ENCODE measurements at regions not wholly inside any gene's neighbourhood (a gene's known extent, or its start where the extent isn't known, plus 50 kb on each side); places are given as distances from the start of the nearest gene placed in this dataset.

DNA sequence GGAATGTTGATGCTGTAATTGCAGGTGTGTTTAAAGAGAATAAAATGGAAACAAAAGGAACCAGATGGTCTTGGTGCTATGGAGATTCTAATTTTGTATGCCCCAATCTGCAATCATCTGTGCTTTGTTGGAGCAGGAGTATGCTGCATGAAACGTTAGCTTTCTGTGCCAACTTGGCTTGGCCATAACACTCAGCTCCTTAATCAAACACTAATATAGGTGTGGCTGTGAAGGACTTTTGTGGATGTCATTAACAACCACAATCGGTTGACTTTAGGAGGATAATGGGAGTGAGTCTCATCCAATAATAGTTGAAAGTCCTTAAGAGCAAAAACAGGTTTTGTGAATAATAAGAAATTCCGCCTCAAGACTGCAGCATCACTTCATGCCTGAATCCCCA lies 399.2 kb downstream of the NLGN4X start:
- DNase-seq (ENCODE audit: low spot score): no peak

DNA sequence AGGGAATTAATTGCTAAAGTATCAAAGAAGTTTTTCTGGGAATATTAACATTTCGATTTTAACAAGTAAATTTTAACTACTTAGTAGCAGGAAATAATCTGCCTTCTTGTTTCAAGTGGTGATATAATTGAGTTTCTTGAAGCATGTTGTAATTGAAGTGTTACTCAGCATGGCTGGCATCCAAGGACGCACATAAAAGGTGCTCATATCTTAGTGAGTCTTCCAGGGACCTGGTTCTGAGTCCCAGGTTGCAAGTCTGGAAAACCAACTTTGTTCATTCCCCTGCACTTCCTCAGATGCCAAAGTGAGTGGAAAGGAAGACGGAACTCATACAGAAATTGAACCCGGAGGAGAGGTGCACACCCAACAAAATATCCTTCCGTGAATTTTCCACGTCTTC lies 399.6 kb downstream of the NLGN4X start:
- DNase-seq (ENCODE audit: low spot score): no peak

DNA sequence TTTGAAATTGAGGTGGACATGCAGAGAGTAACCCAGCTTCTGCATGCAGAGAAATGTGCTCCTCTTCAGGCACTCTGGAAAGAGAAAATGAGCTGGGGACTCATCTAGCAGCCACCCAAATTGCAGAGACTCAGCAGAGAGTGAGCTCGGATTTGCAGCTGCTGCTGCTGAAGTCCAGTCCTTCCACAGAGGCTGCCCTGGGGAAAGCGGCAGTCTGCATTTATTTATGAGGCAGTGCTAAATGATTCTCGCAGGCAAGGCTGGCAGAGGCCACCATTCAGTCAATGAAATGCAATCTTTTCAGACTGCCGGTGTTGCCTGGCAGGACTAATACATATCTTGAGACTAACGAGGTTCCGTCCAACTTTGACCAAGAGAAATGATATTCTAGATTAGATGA lies 404.8 kb downstream of the NLGN4X start:
- DNase-seq (ENCODE audit: low spot score): no peak

DNA sequence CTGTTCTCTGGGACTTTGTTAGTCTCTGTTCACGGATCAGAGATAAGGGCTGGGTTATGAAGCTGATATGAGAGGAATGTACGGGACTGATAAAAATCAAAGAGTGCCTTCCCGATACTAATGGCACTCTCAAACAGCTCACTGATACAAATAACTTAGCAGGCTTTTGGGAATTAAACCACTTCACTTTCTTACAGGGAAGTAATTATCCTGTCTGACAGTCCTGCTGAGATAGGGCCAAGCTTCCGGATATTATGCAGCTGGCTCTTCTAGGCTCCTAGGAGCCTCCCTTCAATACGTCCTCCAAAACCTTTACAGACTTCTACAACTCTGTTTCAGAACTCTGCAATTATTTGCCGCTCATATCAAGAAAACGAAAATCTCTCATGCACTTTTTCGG lies 418.0 kb downstream of the NLGN4X start:
- no peak for DNase-seq (ENCODE audit: low spot score)

DNA sequence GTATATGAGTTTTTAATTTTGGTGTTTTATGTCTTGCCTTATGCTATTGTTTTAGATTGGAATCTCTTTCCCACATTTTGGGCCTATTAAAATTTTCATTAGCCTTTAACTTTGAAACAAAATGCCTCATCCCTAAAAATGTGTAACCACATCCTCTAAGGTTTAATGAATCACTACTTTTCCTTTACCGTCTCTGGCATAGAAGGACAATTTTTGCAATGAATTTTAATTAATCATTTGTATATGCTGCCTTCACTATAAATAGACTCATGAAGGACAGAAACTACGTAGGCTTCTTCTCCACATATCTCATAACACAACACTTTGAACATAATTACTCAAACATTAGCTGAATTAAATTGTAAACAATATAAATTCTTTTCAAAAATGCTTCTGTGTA lies 421.5 kb downstream of the NLGN4X start:
- no peak for DNase-seq (ENCODE audit: low spot score)

DNA sequence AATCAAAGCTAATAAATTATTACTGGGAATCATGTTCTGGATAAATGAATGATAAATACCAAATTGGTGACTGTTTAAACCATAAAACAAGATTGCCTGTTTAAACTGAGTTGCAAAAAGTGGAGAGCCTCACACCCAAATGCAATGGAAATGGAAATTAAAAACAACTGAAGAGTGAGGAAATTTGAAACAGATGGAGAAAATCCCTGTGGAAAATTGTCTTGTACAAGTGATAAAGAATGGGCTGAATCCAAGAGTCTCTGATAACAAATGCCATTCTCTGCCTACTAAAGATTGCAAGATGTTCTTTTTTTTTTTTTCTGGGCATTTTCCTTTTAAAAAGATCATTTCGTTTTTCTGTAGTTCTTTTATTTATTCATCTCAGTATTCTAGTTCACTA lies 426.3 kb downstream of the NLGN4X start:
- no peak for DNase-seq (ENCODE audit: low spot score)

DNA sequence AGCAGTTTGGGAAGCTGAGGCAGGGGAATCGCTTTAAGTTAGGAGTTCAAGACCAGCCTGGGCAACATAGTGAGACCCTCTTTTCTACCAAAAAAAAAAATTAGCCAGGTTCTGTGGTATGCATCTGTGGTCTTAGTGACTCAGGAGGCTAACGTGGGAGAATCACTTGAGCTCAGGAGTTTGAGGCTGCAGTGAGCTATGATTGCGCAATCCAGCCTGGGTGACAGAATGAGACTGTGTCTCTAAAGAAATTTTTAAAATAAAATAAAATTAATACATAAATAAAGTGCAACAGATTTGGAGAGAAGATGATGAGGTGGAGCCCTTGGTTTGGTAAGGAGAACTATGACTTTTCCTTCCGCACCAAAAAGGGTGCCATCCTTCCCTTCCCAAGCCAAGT lies 436.9 kb downstream of the NLGN4X start:
- DNase-seq (ENCODE audit: low spot score): no peak

DNA sequence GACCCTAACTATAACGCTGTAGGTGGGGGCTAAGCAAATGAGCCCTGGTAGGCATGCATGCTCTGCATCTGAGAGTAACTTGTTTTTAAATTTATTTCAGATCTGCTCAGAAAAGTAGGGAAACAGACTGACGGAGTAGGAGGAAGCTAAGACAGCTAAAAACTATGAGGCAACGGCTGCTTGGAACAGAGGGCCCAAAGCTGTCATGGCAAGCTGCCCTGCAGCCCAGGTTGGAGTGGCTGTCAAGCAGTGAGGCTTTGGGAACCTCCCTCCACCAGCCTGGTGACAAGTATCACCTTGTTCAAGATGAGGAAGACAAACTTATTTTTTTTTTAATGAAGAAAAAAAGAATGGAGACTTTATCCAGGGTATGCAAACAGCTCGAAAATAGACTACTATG lies 439.8 kb downstream of the NLGN4X start:
- DNase-seq (ENCODE audit: low spot score): no peak

DNA sequence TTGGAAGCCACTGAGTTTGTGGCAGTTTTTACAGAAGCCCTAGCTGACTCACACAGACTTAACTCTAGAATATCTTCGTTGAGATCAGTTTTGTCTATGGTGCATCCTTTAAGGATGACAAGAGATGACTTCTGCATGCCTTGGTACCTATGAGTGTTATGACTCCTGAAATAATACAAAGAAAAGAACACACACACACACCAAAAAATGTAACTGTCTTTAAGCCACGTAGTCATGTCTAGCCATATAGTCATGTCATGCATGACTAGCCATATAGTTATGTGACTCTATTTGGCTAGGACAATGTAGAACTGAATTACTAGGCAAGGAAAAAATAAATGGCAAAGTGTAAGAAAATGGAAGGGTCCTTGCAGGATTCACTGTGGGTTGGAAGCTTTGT lies 447.8 kb downstream of the NLGN4X start:
- DNase-seq (ENCODE audit: low spot score): no peak

DNA sequence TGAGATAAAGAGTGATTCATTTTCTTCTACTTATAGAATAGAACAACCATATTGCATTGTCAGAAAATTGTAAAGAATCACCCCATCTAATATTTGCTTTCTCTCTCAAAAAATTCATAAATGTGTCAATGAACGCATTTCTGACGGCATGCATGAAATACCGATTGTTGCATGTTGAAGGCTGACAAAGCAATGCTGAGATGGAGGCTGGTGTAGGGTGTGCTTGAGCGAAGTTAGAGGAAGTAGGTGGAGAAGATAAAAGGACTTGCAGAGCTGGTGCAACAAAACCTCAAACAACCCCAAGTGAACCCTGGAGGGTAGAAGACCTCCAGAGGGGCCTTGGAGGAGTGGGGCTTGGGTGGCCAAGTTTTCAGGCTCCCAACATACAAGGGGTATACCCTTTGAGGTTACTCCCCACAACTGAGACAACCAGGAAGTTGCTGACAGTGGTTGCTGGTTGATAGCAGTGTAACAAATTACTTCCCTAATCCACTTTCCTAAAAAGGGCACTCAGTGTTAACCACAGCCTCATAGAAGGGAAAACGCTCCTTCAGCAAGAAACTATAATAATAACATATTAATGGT lies 452.7 kb downstream of the NLGN4X start:
- no peak for DNase-seq (ENCODE audit: low spot score)

DNA sequence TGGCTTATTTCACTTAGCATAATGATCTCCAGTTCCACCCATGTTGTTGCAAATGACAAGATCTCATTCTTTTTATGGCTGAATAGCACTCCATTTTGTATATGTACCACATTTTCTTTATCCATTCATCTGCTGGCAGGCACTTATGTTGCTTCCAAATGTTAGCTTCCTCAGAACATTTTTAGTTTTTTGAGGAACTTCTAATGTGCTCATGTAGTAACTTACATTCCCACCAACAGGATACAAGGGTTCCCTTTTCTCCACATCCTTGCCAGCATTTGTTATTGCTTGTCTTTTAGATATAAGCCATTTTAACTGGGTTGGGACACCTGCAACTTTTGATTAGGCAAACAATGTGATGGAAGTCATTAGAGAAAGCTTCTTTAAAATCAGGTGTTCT lies 454.2 kb downstream of the NLGN4X start:
- DNase-seq (ENCODE audit: low spot score): no peak

DNA sequence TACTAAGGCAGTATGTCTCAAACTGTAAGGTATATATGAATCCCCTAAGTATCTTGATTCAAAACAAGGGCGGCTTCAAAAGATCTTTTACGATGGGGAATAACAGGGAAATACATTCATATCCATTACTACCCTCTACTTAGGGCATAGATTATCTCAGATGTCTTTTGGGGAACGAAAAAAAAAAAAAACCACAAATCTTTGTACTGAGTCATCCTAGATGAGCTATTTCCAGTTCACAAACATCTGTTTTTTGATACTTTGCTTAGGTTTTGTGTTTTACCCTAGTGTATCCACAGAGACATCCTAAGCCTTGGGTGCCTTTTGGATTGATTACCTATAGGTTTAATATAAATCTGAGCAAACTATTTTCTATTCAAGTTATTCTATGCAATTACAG lies 457.2 kb downstream of the NLGN4X start:
- DNase-seq (ENCODE audit: low spot score): no peak

DNA sequence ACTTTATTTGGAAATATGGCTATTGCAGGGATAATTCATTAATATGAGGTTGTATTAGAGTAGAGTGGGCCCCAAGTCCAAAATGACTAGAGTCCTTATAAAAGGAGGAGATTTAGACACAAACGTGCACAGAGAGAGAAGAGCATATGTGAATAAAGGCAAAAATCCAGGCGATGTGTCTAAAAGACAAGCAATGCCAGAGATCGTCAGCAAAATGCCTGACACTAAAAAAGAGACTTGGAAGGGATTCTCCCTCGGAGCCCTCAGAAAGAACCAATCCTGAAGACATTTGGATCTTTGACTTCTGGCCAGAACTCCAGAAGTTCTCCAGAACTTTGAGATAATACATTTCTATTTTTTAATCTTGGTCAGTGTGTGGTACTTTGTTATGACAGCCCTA lies 472.1 kb downstream of the NLGN4X start:
- DNase-seq (ENCODE audit: low spot score): no peak

DNA sequence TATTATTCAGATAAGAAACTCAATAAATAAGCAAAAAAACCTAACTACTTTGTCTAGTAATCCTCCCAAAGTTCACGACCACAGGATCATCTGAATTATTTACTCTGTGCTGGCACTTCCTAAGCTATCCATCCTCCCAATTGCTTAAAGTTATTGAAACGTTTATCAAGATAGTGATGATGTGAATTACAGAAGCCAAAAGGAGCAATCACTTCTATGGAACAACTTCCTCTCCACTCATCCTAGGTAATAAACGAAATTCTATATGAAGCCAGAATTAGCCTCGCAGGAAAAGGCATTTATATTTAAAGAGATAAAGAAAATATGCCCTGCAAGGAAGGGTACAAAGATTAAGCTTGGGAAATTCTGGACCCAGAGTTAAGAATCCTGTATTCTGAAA lies 475.4 kb downstream of the NLGN4X start:
- no peak for DNase-seq (ENCODE audit: low spot score)

DNA sequence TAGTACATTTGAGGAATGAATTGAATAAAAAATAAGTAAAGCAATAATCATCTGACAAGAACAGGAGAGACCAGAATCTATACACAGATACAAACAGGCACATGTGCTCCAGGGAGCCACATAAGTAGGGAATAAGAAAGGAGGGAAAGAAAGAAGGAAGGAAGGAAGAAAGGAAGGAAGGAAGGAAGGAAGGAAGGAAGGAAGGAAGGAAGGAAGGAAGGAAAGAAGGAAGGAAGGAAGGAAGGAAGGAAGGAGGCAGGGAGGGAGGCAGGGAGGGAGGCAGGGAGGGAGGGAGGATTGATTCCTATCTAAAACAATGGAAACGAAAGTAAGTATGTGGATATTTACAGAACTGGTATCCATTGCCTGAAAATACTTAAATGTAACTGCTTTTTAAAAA lies 475.8 kb downstream of the NLGN4X start:
- no peak for DNase-seq (ENCODE audit: low spot score)

DNA sequence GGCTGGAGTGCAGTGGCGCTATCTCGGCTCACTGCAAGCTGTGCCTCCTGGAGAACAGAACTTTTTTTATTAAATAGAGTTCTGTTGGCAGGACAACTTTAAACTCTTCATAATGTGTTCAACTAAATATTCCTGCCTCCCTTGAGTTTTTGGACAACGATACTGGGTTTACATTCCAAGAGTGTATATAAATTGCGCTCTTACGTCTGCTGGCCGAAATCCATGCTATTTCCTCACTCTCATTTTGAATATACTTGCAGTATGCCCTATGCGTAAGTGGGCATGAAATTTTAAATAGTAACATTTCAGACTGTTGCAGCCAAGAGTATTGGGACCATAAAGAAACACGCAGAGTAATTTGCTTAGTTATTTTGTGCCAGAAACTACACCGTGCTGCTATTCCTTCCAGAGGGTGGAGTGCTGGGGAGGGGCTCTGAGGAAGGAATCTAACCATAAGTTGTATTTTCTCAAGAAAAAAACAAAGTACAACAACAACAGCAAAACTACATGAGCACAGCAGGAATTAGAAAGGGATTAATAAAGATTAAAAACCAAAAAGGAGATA lies 480.0 kb downstream of the NLGN4X start:
- DNase-seq (ENCODE audit: low spot score): no peak

DNA sequence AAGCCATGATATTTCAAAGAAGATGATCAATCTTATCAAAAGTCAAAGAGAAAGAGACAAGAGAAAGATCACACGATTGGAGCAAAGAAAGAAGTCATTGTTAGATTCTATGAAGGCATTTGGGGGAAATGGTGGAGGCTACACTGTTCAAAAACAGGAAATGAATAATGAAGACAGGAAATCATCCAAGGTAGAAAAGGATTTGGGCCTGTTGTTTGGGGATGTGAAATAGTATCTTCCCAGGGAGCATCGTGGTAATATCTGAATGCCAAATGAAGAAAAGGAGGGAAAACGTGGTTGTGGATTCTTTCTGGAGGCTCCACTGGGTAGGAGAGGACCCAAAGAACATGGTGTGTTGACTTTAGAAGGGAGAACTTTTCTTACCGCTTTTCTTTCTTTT lies 482.4 kb downstream of the NLGN4X start:
- DNase-seq (ENCODE audit: low spot score): no peak

DNA sequence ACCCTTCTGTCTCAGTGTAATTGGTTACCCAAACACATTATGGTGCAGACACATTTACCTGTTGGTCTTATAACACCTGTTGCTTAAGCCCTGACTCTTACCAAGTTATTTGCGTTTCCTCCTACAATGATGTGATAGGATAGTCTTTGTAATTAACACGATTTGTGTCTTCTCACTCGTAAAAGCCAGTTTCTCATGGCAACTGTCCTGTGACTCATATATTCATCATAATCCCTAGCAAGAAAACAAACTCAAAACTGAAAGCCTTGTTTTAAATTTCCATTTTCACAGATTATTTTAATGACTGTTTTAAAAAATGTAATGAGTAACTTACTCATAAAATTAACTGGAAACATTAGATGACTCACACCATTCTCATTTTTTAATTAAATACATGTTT lies 495.2 kb downstream of the NLGN4X start:
- no peak for DNase-seq (ENCODE audit: low spot score)

DNA sequence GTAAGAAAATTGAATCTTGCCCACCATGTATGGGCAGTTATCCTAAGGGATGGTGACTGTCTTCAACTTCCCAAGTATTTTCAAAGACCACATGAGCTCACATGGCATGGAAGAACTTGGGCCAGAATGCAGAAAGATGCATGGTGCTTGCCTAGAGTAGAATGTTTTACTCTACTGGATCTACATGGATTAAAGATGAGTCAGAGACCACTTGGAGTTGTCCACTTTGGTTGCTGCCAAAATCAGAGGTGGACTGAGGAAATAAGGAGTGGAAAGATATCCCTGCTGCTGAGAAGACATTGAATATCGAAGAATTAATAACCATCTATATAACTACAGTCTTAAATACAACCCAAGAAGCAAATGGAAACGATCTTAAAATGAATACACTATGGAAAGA lies 498.1 kb downstream of the NLGN4X start:
- no peak for DNase-seq (ENCODE audit: low spot score)

DNA sequence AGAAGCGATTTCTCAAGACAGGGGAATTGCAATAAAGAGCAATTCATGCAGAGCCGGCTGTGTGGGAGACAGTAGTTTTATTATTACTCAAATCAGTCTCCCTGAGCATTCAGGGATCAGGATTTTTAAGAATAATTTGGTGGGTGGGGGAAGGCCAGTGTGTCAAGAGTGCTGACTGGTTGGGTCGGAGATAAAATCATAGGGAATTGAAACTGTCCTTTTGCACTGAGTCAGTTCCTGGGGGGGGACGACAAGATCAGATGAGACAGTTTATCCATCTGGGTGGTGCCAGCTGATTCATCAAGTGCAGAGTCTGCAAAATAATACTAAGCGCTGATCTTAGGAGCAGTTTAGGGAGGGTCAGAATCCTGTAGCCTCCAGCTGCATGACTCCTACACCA lies 502.4 kb downstream of the NLGN4X start:
- no peak for DNase-seq (ENCODE audit: low spot score)

DNA sequence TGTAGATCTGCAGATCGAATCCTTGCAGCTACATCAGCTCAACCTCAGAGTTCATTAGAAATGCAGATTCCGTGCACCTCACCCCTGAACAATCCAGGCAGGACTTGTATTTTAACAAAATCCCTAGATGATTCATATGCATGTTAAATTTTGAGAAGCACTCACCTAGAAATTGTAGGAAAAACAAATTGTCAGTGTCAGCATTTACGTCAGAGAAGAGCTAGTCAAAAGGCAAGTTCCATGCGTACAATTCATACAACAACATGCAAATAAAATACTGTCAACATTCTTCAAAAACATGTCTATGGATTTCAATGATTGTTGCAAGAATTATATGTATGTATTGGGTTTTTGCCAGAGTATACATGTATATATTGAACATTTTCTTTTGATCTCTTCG lies 504.5 kb downstream of the NLGN4X start:
- no peak for DNase-seq (ENCODE audit: low spot score)

DNA sequence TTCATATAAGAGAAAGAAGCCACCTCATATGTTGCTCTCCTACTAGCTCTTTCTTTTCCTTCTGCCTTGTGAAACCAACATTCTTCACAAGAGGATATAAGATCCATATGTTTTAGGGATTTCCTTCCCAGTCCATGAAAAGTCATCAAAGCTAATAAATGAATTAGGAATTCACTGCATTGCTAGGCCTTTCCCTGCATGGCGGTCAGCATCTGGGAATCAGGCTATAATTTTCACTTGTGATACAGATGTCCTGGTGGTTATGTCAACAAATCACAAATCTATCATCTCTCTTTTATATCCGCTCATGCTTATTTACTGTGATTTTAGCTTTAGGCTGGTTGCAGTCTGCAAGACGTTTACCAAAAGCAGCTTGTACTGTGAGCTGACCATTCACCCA lies 510.0 kb downstream of the NLGN4X start:
- no peak for DNase-seq (ENCODE audit: low spot score)

DNA sequence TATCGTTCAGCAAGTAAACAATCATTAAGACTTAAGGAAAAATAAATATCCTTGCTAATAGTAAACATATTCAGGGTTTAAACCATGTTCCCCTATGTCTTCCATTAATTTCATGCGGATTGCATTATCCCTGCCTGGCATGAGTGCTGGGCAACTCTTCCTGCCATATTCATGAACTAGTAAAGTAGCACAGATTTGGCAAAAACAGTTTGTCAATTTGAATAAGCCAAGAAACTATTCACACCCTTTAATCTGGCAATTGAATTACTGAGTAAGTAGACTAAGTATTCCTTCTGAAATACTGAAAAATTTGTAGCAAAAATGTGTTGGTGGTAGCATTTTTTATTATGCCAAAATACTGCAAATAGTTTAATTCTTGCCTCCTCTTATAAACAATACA lies 512.0 kb downstream of the NLGN4X start:
- no peak for DNase-seq (ENCODE audit: low spot score)

DNA sequence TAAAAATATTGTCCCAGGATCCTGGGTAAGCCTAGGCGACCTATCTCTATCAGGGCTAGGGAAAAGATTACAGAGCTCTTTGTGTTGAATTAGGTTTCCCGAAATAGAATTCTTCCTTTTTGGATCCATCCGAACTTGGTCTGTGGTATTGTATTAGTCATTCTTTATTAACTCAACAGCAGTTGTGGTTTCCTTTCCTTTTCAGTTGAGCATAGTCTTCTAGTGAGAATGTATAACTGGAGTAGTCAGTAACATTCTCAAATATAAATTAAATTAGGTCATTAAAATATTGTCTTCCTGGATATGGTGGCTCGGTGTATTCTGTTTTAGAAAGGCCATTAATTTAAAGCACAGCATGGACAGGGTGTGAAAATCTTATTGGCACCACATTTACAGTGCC lies 520.4 kb downstream of the NLGN4X start:
- DNase-seq (ENCODE audit: low spot score): no peak

DNA sequence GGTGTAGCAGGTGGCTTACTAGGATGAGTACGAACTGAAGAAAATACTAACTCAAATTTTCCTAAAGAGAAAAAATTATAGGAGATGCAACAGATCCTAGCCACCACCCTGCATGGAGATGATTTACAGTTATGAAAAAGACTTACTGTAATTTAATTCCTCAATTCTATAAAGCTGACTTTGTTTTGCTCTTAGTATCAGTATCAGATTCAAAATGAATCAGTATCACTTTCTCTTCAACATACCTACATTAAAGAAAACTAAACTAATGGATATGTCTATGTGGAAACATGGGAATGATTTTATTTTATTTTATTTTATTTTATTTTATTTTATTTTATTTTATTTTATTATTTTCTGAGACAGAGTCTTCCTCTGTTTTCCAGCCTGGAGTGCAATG lies 525.8 kb downstream of the NLGN4X start:
- DNase-seq (ENCODE audit: low spot score): no peak
